ENCODE measurements at regions not wholly inside any gene's neighbourhood (a gene's known extent, or its start where the extent isn't known, plus 50 kb on each side); places are given as distances from the start of the nearest gene placed in this dataset.

GRCh38 chr7:145474009-145474686 lies 638.3 kb upstream of the TPK1 start:
- TF ChIP-seq CTCF (IDR thresholded peaks at IDR 0.05) (no peak), POLR2A (IDR thresholded peaks at IDR 0.05) (no peak)

Measured in esophagus squamous epithelium (tissue), 4 donors.